ENCODE measurements at regions not wholly inside any gene's neighbourhood (a gene's known extent, or its start where the extent isn't known, plus 50 kb on each side); places are given as distances from the start of the nearest gene placed in this dataset.

- Histone ChIP-seq H3K18ac (ENCODE audit: low read length) (no peak overlapping the region), H2BK12ac (ENCODE audit: low read length) (peak overlapping the region; percentile 33), H3K4me3 (ENCODE audit: low read depth, low read length) (peak overlapping the region; percentile 23), H2BK5ac (ENCODE audit: low read depth, low read length, poor library complexity) (no peak overlapping the region), H3K36me3 (ENCODE audit: control insufficient read depth in 1 of 2, insufficient read depth in 2 of 2, low read length in 2 of 2) (no peaks in the 10 kb centered on the region), H3K4ac (ENCODE audit: low read depth, low read length) (no peak overlapping the region), H3K4me2 (ENCODE audit: low read length) (no peak overlapping the region), H3K79me1 (ENCODE audit: low read length) (no peaks in the 10 kb centered on the region), H3K27me3 (ENCODE audit: insufficient read depth, low read length) (no peaks in the 10 kb centered on the region), H4K91ac (ENCODE audit: low read depth, low read length) (no peak overlapping the region), H3K9me3 (ENCODE audit: insufficient read depth, low read depth, low read length) (no peaks in the 10 kb centered on the region), H3K4me1 (ENCODE audit: control insufficient read depth in 1 of 2, insufficient read depth in 2 of 2, low read length in 2 of 2) (no peaks in the 10 kb centered on the region), H4K8ac (ENCODE audit: low read depth, low read length) (no peak overlapping the region), H3K14ac (ENCODE audit: low read length) (no peak overlapping the region), H2AK5ac (ENCODE audit: low read length) (peak overlapping the region; percentile 24), H3K23ac (ENCODE audit: low read length) (no peak overlapping the region), H2AFZ (ENCODE audit: insufficient read depth, low read length, poor library complexity) (no peak overlapping the region), H3K27ac (ENCODE audit: low read depth, low read length) (no peak overlapping the region), H3K9ac (ENCODE audit: low read length) (no peak overlapping the region), H4K12ac (ENCODE audit: low read depth, low read length) (no peak overlapping the region), H2BK120ac (ENCODE audit: insufficient read depth, low read length, poor library complexity) (no peak overlapping the region), H3K79me2 (ENCODE audit: control insufficient read depth, insufficient read depth, low read length, poor library complexity) (no peaks in the 10 kb centered on the region)
- WGBS (ENCODE audit: extremely low coverage, insufficient coverage, insufficient read length) = no CpG with 5 or more reads among the region's 2 CpGs
- no peak for DNase-seq
Observed at GRCh38 chr2:217396586-217396985, 536.7 kb upstream of the TNP1 start.

DNA sequence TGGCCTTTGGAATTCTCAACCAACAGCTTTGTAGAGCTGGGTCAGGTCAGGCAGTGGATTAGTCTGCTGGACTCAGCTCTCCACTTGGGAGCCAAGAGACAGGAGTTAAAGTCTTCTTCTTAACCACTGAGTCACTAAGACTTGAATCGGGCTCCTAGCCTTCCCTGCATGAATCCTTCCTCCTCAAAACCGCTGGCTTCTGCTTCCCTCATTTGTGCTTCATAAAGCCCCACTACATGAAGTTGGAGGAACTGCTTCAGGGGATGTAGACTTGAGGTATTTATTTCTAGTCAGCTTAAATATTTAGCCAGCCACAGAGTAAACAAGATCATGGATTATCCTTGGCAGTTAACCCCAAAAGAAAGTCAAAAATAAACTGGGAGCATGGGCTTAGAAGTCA is 536.3 kb upstream of the TNP1 start:
- no peak overlapping the region for H3K23ac ChIP-seq (ENCODE audit: low read length)
- no peak overlapping the region for H4K8ac ChIP-seq (ENCODE audit: low read depth, low read length)
- H3K4me2 ChIP-seq (ENCODE audit: low read length) = no peak overlapping the region
- no peaks in the 10 kb centered on the region for H3K79me1 ChIP-seq (ENCODE audit: low read length)
- H2AFZ ChIP-seq (ENCODE audit: insufficient read depth, low read length, poor library complexity) = no peak overlapping the region
- no peak overlapping the region for H3K4ac ChIP-seq (ENCODE audit: low read depth, low read length)
- no peak overlapping the region for H2BK120ac ChIP-seq (ENCODE audit: insufficient read depth, low read length, poor library complexity)
- no peaks in the 10 kb centered on the region for H3K27me3 ChIP-seq (ENCODE audit: insufficient read depth, low read length)
- H2AK5ac ChIP-seq (ENCODE audit: low read length) = no peak overlapping the region
- H3K79me2 ChIP-seq (ENCODE audit: control insufficient read depth, insufficient read depth, low read length, poor library complexity) = no peaks in the 10 kb centered on the region
- no peaks in the 10 kb centered on the region for H3K4me1 ChIP-seq (ENCODE audit: control insufficient read depth in 1 of 2, insufficient read depth in 2 of 2, low read length in 2 of 2)
- H4K12ac ChIP-seq (ENCODE audit: low read depth, low read length) = no peak overlapping the region
- H3K9me3 ChIP-seq (ENCODE audit: insufficient read depth, low read depth, low read length) = no peaks in the 10 kb centered on the region
- H4K91ac ChIP-seq (ENCODE audit: low read depth, low read length) = no peak overlapping the region
- no peak overlapping the region for H3K14ac ChIP-seq (ENCODE audit: low read length)
- H3K27ac ChIP-seq (ENCODE audit: low read depth, low read length) = no peak overlapping the region
- H3K18ac ChIP-seq (ENCODE audit: low read length) = no peak overlapping the region
- DNase-seq = no peak
- H3K4me3 ChIP-seq (ENCODE audit: low read depth, low read length) = no peak overlapping the region
- no peak overlapping the region for H2BK12ac ChIP-seq (ENCODE audit: low read length)
- H3K36me3 ChIP-seq (ENCODE audit: control insufficient read depth in 1 of 2, insufficient read depth in 2 of 2, low read length in 2 of 2) = no peaks in the 10 kb centered on the region
- WGBS (ENCODE audit: extremely low coverage, insufficient coverage, insufficient read length) = no CpG with 5 or more reads among the region's 2 CpGs
- no peak overlapping the region for H2BK5ac ChIP-seq (ENCODE audit: low read depth, low read length, poor library complexity)
- no peak overlapping the region for H3K9ac ChIP-seq (ENCODE audit: low read length)

DNA sequence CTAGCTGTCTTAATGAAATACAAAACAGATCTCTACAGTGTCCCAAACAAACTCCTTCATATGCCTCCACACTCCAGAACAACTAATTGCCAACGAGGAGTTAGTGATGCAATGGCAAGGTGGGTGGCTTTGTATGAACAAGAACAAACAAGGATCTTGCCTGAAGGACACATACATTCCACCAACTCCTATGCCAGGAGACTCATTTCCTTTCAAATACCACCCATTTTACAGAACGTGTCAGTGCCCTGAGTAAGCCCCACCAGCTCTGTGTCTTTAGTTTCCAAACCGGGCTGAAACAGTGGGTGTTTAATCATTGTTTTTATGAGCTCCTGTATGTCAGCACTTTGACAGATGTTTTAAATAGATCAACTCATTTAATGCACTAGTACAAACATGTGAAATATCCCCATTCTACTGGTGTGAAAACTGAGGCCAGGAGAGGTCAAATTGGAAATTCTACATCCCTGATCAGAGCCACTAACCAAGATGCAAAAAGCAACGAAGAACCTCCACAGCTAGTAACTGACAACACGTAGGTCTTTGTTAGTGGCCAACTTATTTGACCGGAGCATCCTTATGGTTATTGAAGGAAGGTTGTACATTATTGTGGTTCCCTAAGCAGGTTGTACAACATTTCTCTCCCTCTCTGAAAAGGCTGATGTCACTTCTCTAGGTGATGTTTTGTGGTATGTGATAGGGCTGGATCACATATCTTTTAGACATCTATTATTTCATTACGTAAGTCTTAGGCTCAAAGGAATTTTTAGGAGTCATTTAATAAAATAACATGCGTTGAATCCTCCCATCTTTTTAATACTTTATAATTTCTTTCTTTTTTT is 534.9 kb upstream of the TNP1 start:
- Histone ChIP-seq H4K12ac (ENCODE audit: low read depth, low read length) (no peak overlapping the region), H3K4me3 (ENCODE audit: low read depth, low read length) (no peak overlapping the region), H2BK12ac (ENCODE audit: low read length) (no peak overlapping the region), H3K4me1 (ENCODE audit: control insufficient read depth in 1 of 2, insufficient read depth in 2 of 2, low read length in 2 of 2) (no peaks in the 10 kb centered on the region), H2AK5ac (ENCODE audit: low read length) (no peak overlapping the region), H4K8ac (ENCODE audit: low read depth, low read length) (no peak overlapping the region), H3K27me3 (ENCODE audit: insufficient read depth, low read length) (no peaks in the 10 kb centered on the region), H3K36me3 (ENCODE audit: control insufficient read depth in 1 of 2, insufficient read depth in 2 of 2, low read length in 2 of 2) (peaks cover 0 to 5% of the 10 kb centered on the region in 2 experiments), H3K18ac (ENCODE audit: low read length) (no peak overlapping the region), H3K4me2 (ENCODE audit: low read length) (no peak overlapping the region), H2AFZ (ENCODE audit: insufficient read depth, low read length, poor library complexity) (no peak overlapping the region), H3K14ac (ENCODE audit: low read length) (no peak overlapping the region), H3K4ac (ENCODE audit: low read depth, low read length) (no peak overlapping the region), H3K23ac (ENCODE audit: low read length) (no peak overlapping the region), H3K9me3 (ENCODE audit: insufficient read depth, low read depth, low read length) (peaks cover 4% of the 10 kb centered on the region), H4K91ac (ENCODE audit: low read depth, low read length) (no peak overlapping the region), H3K27ac (ENCODE audit: low read depth, low read length) (no peak overlapping the region), H2BK120ac (ENCODE audit: insufficient read depth, low read length, poor library complexity) (no peak overlapping the region), H3K79me1 (ENCODE audit: low read length) (no peaks in the 10 kb centered on the region), H3K79me2 (ENCODE audit: control insufficient read depth, insufficient read depth, low read length, poor library complexity) (no peaks in the 10 kb centered on the region), H2BK5ac (ENCODE audit: low read depth, low read length, poor library complexity) (no peak overlapping the region), H3K9ac (ENCODE audit: low read length) (no peak overlapping the region)
- no CpG with 5 or more reads among the region's 8 CpGs for WGBS (ENCODE audit: extremely low coverage, insufficient coverage, insufficient read length)
- DNase-seq = peak; percentile 22 to 78

DNA sequence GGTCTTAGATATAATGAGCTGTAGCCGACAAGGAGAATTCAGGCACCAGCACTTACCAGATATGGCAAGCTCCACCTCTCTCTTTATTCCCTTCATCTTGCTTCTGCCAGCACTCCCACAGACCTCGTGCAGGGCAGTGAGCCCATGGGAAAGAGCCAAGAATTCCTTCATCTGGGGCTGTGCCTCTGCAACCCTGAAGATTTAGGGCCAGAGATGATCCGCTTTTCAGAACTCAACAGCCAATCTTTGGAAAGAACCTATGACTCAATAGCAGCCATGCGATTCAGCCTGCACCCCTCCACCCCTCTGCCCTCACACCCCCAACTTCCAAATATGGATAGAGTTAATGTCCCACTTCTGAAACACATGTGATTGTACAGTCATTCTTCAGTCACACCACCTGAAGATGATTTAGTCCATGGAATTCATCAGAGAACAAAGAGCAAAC is 533.7 kb upstream of the TNP1 start:
- H3K27me3 ChIP-seq (ENCODE audit: insufficient read depth, low read length) = no peaks in the 10 kb centered on the region
- no peak overlapping the region for H2BK5ac ChIP-seq (ENCODE audit: low read depth, low read length, poor library complexity)
- H4K8ac ChIP-seq (ENCODE audit: low read depth, low read length) = no peak overlapping the region
- no peaks in the 10 kb centered on the region for H3K4me1 ChIP-seq (ENCODE audit: control insufficient read depth in 1 of 2, insufficient read depth in 2 of 2, low read length in 2 of 2)
- H4K12ac ChIP-seq (ENCODE audit: low read depth, low read length) = no peak overlapping the region
- H3K4ac ChIP-seq (ENCODE audit: low read depth, low read length) = no peak overlapping the region
- no peaks in the 10 kb centered on the region for H3K79me1 ChIP-seq (ENCODE audit: low read length)
- H2AK5ac ChIP-seq (ENCODE audit: low read length) = no peak overlapping the region
- no CpG with 5 or more reads among the region's 4 CpGs for WGBS (ENCODE audit: extremely low coverage, insufficient coverage, insufficient read length)
- H3K14ac ChIP-seq (ENCODE audit: low read length) = no peak overlapping the region
- peaks cover 0 to 5% of the 10 kb centered on the region in 2 experiments for H3K36me3 ChIP-seq (ENCODE audit: control insufficient read depth in 1 of 2, insufficient read depth in 2 of 2, low read length in 2 of 2)
- DNase-seq = peak in 1 of 2 donors; percentile 8
- no peak overlapping the region for H3K4me3 ChIP-seq (ENCODE audit: low read depth, low read length)
- H3K9me3 ChIP-seq (ENCODE audit: insufficient read depth, low read depth, low read length) = peaks cover 4% of the 10 kb centered on the region
- H3K9ac ChIP-seq (ENCODE audit: low read length) = no peak overlapping the region
- H2AFZ ChIP-seq (ENCODE audit: insufficient read depth, low read length, poor library complexity) = no peak overlapping the region
- H3K79me2 ChIP-seq (ENCODE audit: control insufficient read depth, insufficient read depth, low read length, poor library complexity) = no peaks in the 10 kb centered on the region
- no peak overlapping the region for H2BK12ac ChIP-seq (ENCODE audit: low read length)
- H4K91ac ChIP-seq (ENCODE audit: low read depth, low read length) = no peak overlapping the region
- H3K18ac ChIP-seq (ENCODE audit: low read length) = no peak overlapping the region
- H3K27ac ChIP-seq (ENCODE audit: low read depth, low read length) = no peak overlapping the region
- H3K23ac ChIP-seq (ENCODE audit: low read length) = no peak overlapping the region
- H2BK120ac ChIP-seq (ENCODE audit: insufficient read depth, low read length, poor library complexity) = no peak overlapping the region
- H3K4me2 ChIP-seq (ENCODE audit: low read length) = no peak overlapping the region
